Coronary artery (tissue), 2 donors: ENCODE measurements at regions not wholly inside any gene's neighbourhood (a gene's known extent, or its start where the extent isn't known, plus 50 kb on each side); places are given as distances from the start of the nearest gene placed in this dataset.
A peak's percentile ranks its signal among the peaks of the same experiment; 100 is the strongest.
"Not testable (repeated sequence)": the region's sequence is repeated elsewhere in the genome, so short reads cannot be mapped to it uniquely, and the experiment has no call there.

Source experiments
- DNase-seq: peaks from one replicate; pipeline ENCODE4 v3.0.0-alpha.2; 2017; ENCODE audit warnings: low spot score
- H3K27ac ChIP-seq, 2 donors: fragments of 200-600 bp; sonication (generic); one replicate each; pipeline ENCODE4 v1.5.1; 2016 to 2019
- H3K4me3 ChIP-seq: fragments of 200-600 bp; sonication (generic); 2 replicates; pipeline ENCODE4 v1.5.1; 2016; ENCODE audit warnings: mild to moderate bottlenecking, moderate library complexity
- TF ChIP-seq, protein P1 (sequence below): fragments of 200-600 bp; sonication (generic); IDR thresholded peaks from one replicate; pipeline ENCODE4 v1.5.1; 2019; ENCODE audit warnings: antibody characterized with exemption

DNA sequence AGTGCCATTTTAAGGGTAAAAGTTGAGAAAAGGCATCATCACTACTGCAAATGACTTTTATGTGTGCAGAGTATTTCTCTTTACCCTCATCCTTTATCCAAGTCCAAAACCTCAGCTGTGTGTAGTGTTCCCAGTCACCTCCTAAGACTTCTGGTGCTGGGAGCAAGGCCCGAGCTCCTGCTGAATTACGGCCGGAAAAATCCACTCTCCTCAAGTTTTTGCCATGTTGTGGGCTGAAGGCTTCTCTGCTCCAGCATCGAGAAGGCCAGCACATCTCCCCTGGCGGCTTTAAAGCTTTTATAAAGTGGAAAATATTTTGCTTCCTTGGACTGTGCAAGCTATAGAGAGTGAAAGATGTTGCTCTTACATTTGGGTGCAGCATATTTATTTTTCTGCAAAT lies 153.2 kb upstream of the THBS2 start:
- no peak for DNase-seq
- Histone ChIP-seq H3K4me3 (no peak overlapping the region), H3K27ac (peak overlapping the region in 1 of 2 donors; percentile 15)
- TF ChIP-seq, protein P1, sequence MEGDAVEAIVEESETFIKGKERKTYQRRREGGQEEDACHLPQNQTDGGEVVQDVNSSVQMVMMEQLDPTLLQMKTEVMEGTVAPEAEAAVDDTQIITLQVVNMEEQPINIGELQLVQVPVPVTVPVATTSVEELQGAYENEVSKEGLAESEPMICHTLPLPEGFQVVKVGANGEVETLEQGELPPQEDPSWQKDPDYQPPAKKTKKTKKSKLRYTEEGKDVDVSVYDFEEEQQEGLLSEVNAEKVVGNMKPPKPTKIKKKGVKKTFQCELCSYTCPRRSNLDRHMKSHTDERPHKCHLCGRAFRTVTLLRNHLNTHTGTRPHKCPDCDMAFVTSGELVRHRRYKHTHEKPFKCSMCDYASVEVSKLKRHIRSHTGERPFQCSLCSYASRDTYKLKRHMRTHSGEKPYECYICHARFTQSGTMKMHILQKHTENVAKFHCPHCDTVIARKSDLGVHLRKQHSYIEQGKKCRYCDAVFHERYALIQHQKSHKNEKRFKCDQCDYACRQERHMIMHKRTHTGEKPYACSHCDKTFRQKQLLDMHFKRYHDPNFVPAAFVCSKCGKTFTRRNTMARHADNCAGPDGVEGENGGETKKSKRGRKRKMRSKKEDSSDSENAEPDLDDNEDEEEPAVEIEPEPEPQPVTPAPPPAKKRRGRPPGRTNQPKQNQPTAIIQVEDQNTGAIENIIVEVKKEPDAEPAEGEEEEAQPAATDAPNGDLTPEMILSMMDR = no peak

DNA sequence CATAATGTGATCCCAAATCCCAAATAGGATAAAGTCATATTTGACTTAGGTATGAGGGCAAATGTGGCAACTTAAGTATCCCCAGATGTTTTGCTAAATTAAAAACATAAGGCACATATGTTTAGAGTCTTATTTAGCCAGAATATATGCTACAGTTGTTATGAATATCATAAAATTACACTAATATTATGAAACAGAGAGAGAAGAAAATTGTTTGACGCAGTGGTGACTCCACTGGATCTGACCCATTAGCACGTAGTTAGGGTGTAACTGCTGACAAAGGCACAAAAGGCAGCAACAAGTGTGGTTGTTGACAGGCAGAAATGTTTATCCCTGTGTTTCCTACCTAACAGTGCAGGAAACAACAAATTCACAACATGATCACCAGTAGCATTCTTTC lies 152.4 kb upstream of the THBS2 start:
- Histone ChIP-seq H3K27ac (no peak overlapping the region), H3K4me3 (no peak overlapping the region)
- TF ChIP-seq, protein P1 = no peak
- DNase-seq = no peak

DNA sequence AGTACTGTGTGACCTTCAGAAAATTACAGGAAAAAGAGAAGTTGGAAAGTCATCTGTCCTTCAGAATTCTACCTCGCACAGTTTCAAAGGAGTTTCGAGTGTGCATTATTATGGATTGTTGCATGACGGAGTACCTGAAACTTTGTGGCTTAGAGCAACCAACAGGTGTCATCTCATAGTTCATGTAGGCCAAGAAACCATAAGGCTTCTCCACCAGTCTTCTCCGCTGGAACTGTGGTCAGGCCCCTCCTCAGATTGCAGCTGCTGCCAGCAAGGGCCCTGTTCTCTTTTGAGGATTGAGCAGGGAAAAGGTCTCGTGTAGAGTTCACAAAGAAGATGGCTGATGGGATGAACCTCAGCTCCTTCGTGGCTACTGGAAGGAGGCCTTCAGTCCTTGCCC lies 151.2 kb upstream of the THBS2 start:
- DNase-seq = no peak
- TF ChIP-seq, protein P1 = no peak
- no peak overlapping the region for H3K4me3 ChIP-seq
- H3K27ac ChIP-seq = no peak overlapping the region

DNA sequence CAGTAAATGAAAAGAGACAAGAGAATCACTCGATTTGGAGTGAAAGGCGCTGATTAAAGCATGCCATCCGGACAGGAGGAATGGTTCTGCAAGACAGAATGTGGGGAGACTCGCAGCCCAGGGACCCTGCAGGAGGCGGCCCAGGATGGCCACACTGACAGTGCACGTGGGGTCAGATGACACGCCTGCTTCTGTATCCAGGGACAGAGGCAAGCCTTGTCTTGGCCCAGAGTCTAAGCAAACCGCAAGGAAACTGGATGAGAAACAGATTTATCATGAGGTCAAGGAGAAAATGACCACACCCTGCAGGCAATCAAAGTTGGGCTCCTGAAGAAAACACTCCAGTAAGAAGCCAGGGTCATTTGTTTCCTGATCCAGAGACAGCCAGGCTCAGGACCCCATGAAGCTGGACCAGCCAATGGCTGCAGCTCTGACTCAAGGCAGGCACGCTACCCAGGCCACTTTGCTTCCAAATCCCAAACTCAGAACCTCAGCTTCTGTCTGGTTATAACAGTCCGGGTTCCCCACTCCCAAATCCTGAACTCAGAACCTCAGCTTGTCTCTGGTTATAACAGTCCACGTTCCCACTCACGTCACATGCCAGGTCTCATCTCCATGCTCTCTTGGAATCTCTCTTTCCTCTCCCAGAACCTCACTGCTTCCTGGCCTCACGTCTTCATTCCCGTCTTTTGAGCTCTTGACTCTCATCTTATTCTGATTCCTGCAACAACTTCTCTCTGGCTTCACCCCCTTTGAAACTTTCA lies 144.9 kb upstream of the THBS2 start:
- TF ChIP-seq, protein P1 = no peak
- no peak for DNase-seq
- no peak overlapping the region for H3K27ac ChIP-seq
- no peak overlapping the region for H3K4me3 ChIP-seq

DNA sequence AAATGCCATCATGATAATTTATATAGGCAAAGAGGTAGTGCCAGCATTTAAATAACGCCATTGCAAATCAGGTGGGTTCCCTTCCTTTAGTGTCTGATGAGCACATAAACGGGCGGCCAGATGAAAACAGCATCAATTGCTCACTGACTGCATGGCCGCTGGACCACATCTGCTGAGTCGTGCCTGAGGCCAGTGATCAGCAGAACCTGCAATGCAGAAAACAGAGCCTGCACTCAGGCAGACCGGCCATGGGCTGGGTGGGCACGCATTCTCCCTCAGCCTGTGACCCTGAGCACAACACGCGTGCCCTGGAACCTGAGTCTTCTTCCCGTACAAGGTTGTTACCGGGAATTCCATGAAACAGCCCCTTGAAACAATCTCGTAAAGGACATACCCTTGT lies 144.0 kb upstream of the THBS2 start:
- TF ChIP-seq, protein P1 = no peak
- H3K27ac ChIP-seq = no peak overlapping the region
- no peak overlapping the region for H3K4me3 ChIP-seq
- no peak for DNase-seq

DNA sequence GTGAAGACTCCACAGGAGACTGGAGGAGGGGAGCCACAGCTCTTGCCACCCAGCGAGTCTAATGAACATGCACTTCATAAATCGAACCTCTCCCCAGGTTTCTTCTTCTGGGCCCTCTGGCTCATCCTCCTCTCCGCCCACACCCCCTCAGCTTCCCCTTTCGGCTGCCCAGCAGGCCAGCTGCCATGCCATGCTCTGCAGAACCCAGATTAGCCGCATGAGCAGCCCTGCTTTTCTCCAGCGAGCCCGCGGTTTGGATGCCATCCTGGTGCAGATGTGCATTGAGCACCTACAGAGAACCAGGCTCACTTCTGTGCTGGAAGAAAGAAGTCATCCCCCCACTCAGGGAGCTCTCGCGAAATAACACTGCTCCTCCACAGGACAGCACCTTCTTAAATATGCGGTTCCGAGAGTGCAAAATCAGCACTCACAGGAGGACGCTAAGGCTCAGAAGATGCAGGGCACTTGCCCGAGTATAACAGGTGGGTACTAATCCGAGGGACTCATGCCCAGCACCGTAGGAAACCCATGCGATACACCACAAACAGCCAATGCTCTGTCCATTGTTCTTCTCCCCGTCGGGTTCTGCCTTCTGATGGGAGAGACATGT lies 143.0 kb upstream of the THBS2 start:
- TF ChIP-seq, protein P1 = no peak
- H3K27ac ChIP-seq = no peak overlapping the region
- no peak overlapping the region for H3K4me3 ChIP-seq
- no peak for DNase-seq

DNA sequence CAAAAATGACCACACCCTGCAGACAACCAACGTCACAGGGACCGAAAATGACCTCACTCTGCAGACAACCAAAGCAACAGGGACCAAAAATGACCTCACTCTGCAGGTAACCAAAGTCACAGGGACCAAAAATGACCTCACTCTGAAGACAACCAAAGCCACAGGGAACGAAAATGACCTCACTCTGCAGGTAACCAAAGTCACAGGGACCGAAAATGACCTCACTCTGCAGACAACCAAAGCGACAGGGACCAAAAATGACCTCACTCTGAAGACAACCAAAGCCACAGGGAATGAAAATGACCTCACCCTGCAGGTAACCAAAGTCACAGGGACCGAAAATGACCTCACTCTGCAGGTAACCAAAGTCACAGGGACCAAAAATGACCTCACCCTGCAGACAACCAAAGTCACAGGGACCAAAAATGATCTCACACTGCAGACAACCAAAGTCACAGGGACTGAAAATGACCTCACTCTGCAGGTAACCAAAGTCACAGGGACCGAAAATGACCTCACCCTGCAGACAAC lies 142.4 kb upstream of the THBS2 start:
- not testable (repeated sequence) for H3K27ac ChIP-seq, H3K4me3 ChIP-seq, DNase-seq
